IMR-90 (cell line): ENCODE measurements at regions not wholly inside any gene's neighbourhood (a gene's known extent, or its start where the extent isn't known, plus 50 kb on each side); places are given as distances from the start of the nearest gene placed in this dataset.

ENCODE experiments used
- ATAC-seq: fragments of 200-7000 bp; cut with Tn5 transposase; 2 replicates; pipeline ENCODE4 v1.9.1; 2020; ENCODE audit warnings: low read depth, mild to moderate bottlenecking, moderate library complexity
- BruUV-seq: library from RNA; stranded (reverse); fragments of 400-500 nt; replicated peaks from 2 replicates; lab custom pipeline; 2021; lab: Mats Ljungman, UMichigan
- CTCF ChIA-PET: fragments of 300-600 bp; formaldehyde crosslinking; extraction: SDS; loops from one replicate; lab custom pipeline; 2021; ENCODE audit warnings: antibody characterized with exemption; lab: Yijun Ruan, JAX
- POLR2A ChIA-PET: fragments of 300-600 bp; sonication (Branson Sonifier 250); formaldehyde crosslinking; loops from one replicate; lab custom pipeline; 2022; ENCODE audit warnings: antibody characterized with exemption; ENCODE audit not compliant: unreplicated experiment; lab: Charles Lee
- DNase-seq: peaks from one replicate; pipeline ENCODE4 v3.0.0; 2013
- H2AFZ ChIP-seq: replicated peaks from 2 replicates; pipeline ENCODE3; 2013; ENCODE audit warnings: low read length, mild to moderate bottlenecking; ENCODE audit not compliant: poor library complexity
- H2AK5ac ChIP-seq: 2 replicates; pipeline ENCODE4 v1.6.1; 2013; ENCODE audit warnings: low read depth, low read length, inconsistent platforms
- H2AK9ac ChIP-seq: replicated peaks from 2 replicates; pipeline ENCODE3; 2013; ENCODE audit warnings: mild to moderate bottlenecking, low read depth, low read length, moderate library complexity; ENCODE audit not compliant: poor library complexity
- H2BK120ac ChIP-seq: 2 replicates; pipeline ENCODE4 v1.6.1; 2013; ENCODE audit warnings: low read depth, low read length, inconsistent platforms
- H2BK15ac ChIP-seq: 3 replicates; pipeline ENCODE4 v1.6.1; 2013; ENCODE audit warnings: low read depth, low read length, inconsistent platforms
- H2BK20ac ChIP-seq: 2 replicates; pipeline ENCODE4 v1.6.1; 2013; ENCODE audit warnings: low read depth, mild to moderate bottlenecking, inconsistent platforms, low read length, moderate library complexity
- H2BK5ac ChIP-seq: 2 replicates; pipeline ENCODE4 v1.6.1; 2013; ENCODE audit warnings: mild to moderate bottlenecking, low read depth, low read length, inconsistent platforms; ENCODE audit not compliant: poor library complexity, severe bottlenecking
- H3K14ac ChIP-seq: replicated peaks from 2 replicates; pipeline ENCODE4 v1.6.1; 2013; ENCODE audit warnings: low read depth, low read length, inconsistent platforms
- H3K18ac ChIP-seq: 2 replicates; pipeline ENCODE4 v1.6.1; 2013; ENCODE audit warnings: low read depth, low read length, control low read depth
- H3K23ac ChIP-seq: 2 replicates; pipeline ENCODE4 v1.6.1; 2013; ENCODE audit warnings: low read depth, low read length, inconsistent platforms
- H3K27ac ChIP-seq: 2 replicates; pipeline ENCODE4 v1.5.1; 2013; ENCODE audit warnings: mild to moderate bottlenecking, control low read depth, low read length; ENCODE audit not compliant: insufficient read depth
- H3K27me3 ChIP-seq: 2 replicates; pipeline ENCODE4 v1.6.1; 2013; ENCODE audit warnings: low read length; ENCODE audit not compliant: control insufficient read depth, insufficient read depth
- H3K36me3 ChIP-seq: 2 replicates; pipeline ENCODE4 v1.6.1; 2013; ENCODE audit warnings: low read length, mixed read lengths; ENCODE audit not compliant: control insufficient read depth, insufficient read depth
- H3K4ac ChIP-seq: 2 replicates; pipeline ENCODE4 v1.6.1; 2013; ENCODE audit warnings: low read depth, low read length, inconsistent platforms
- H3K4me1 ChIP-seq: 2 replicates; pipeline ENCODE4 v1.6.1; 2013; ENCODE audit warnings: low read length, mixed read lengths; ENCODE audit not compliant: control insufficient read depth, insufficient read depth
- H3K4me2 ChIP-seq: 2 replicates; pipeline ENCODE4 v1.6.1; 2013; ENCODE audit warnings: low read depth, mild to moderate bottlenecking, control low read depth, low read length, moderate library complexity
- H3K4me3 ChIP-seq: 2 replicates; pipeline ENCODE4 v1.5.1; 2013; ENCODE audit warnings: low read depth, mild to moderate bottlenecking, control low read depth, low read length, moderate library complexity; ENCODE audit not compliant: insufficient read depth
- H3K56ac ChIP-seq: 2 replicates; pipeline ENCODE4 v1.6.1; 2013; ENCODE audit warnings: low read length, inconsistent platforms; ENCODE audit not compliant: insufficient read depth; ENCODE audit errors: extremely low read depth
- H3K79me1 ChIP-seq, 2 experiments: 2 replicates each; pipeline ENCODE4 v1.6.1; 2013; ENCODE audit warnings: low read length in 2 of 2, inconsistent platforms in 1 of 2, low read depth in 1 of 2
- H3K9ac ChIP-seq: 2 replicates; pipeline ENCODE4 v1.6.1; 2013; ENCODE audit warnings: low read depth, low read length, control low read depth
- H3K9me1 ChIP-seq: 2 replicates; pipeline ENCODE4 v1.6.1; 2013; ENCODE audit warnings: low read length, inconsistent platforms; ENCODE audit not compliant: insufficient read depth
- H3K9me3 ChIP-seq: 2 replicates; pipeline ENCODE4 v1.6.1; 2013; ENCODE audit warnings: low read length; ENCODE audit not compliant: control insufficient read depth, insufficient read depth
- H4K20me1 ChIP-seq: 2 replicates; pipeline ENCODE4 v1.6.1; 2013; ENCODE audit warnings: low read length, inconsistent platforms; ENCODE audit not compliant: insufficient read depth
- H4K5ac ChIP-seq: 2 replicates; pipeline ENCODE4 v1.6.1; 2013; ENCODE audit warnings: mild to moderate bottlenecking, low read depth, low read length, control low read depth
- H4K8ac ChIP-seq, 2 experiments: 2 replicates each; pipeline ENCODE4 v1.6.1; 2013; ENCODE audit warnings: low read depth in 2 of 2, low read length in 2 of 2, control low read depth in 1 of 2, inconsistent platforms in 1 of 2
- H4K91ac ChIP-seq: 2 replicates; pipeline ENCODE4 v1.6.1; 2013; ENCODE audit warnings: low read depth, low read length, inconsistent platforms; ENCODE audit not compliant: insufficient read depth
- CEBPB ChIP-seq: IDR thresholded peaks from 2 replicates; pipeline ENCODE4 v1.6.1; 2012; ENCODE audit warnings: low read depth, low read length, improper control_type of control experiment
- WGBS, 2 experiments: methylation state at CpG; one replicate each; pipeline versions ENCODE4 v1.1.5 to v1.1.7; 2013; ENCODE audit warnings: missing lambda C conversion rate in 2 of 2; ENCODE audit not compliant: insufficient read length in 1 of 2; ENCODE audit errors: extremely low coverage in 2 of 2; 5-methylcytosine and 5-hydroxymethylcytosine counted together
- dilution Hi-C: fragments of 300-500 bp; cut with HindIII; formaldehyde crosslinking; loops from one replicate; pipeline ENCODE4 v1.14.3; 2018; ENCODE audit warnings: low sequenced_read_pairs; ENCODE audit not compliant: unreplicated experiment
- in situ Hi-C: fragments of 300-500 bp; cut with MboI; formaldehyde crosslinking; loops from 3 replicates; pipeline ENCODE4 v1.14.3; 2019; ENCODE audit warnings: low sequenced_read_pairs, inconsistent platforms, mixed read lengths
- intact Hi-C: fragments of 100-400 bp; cut with micrococcal nuclease; formaldehyde crosslinking; loops from 2 replicates; pipeline ENCODE4 v1.10.0; 2022
- TF ChIP-seq, protein P1 (sequence below): conservative IDR thresholded peaks from 2 replicates; pipeline ENCODE4 v1.5.1; 2012; ENCODE audit warnings: mild to moderate bottlenecking, low read depth, low read length, improper control_type of control experiment

DNA sequence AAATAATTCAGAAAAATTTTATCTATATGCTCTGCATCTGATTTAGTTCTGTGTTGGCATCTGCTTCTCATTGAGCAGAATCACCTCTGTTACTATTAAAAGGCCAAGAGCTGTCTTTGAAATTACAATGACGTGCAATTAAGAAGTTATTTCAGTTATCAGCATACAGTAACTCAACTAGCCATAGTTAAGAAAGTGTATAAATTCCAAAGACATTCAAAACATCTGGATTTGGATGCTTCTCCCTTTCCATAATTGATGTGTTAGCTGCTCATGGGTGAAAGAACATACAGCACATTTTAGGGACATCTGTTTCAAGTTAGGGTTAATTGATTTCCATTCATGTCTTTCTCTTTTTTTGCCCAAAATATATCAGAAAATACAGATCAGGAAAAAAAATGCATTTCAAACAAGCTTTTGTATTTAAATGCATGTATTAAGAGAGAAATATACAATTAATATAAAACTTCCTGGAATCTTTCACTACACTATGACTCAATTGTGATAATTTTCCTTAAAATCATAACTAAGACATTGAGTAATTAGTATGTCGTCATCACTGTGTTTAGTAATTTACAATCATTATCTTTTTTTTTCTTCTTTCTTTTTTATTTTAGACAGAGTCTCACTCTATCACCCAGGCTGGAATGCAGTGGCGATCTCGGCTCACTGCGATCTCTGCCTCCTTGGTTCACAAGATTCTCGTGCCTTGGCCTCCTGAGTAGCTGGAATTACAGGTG is 82.7 kb upstream of the MBNL1 start:
- in situ Hi-C loops: no loop called here
- Histone ChIP-seq H4K8ac (no peak overlapping the region), H3K4me2 (no peak overlapping the region)

More for the DNA sequence above, 82.7 kb upstream of the MBNL1 start:
- no peak overlapping the region for H2BK20ac ChIP-seq
- intact Hi-C loops: no loop called here
- H3K9me3 ChIP-seq: no peaks in the 10 kb centered on the region
- no peak overlapping the region for H3K18ac ChIP-seq
- no peaks in the 10 kb centered on the region for H3K27me3 ChIP-seq
- ATAC-seq (no peak; the same call in 1 of the 2 replicates), DNase-seq (no peak)
- 0 out of 3 replicates have a peak overlapping the region, but pooled peaks have one; percentile 34 for H2BK15ac ChIP-seq
- peaks cover 2% of the 10 kb centered on the region; the same call in 1 of the 2 replicates for H3K9me1 ChIP-seq
- H3K4me3 ChIP-seq: no peak overlapping the region
- no peak overlapping the region for H2AK9ac ChIP-seq
- H3K36me3 ChIP-seq: no peaks in the 10 kb centered on the region
- no peak overlapping the region for H3K9ac ChIP-seq
- no peak overlapping the region for H3K23ac ChIP-seq
- H3K56ac ChIP-seq: no peak overlapping the region
- H2AK5ac ChIP-seq: no peak overlapping the region
- no peak overlapping the region for H2AFZ ChIP-seq
- no peaks in the 10 kb centered on the region for H3K79me1 ChIP-seq
- no peaks in the 10 kb centered on the region for H4K20me1 ChIP-seq
- no peak overlapping the region for H4K91ac ChIP-seq
- H3K14ac ChIP-seq: no peak overlapping the region
- no peak overlapping the region for H2BK5ac ChIP-seq
- no peak overlapping the region for H3K27ac ChIP-seq
- dilution Hi-C loops: no loop called here
- CTCF ChIA-PET: no interaction called here
- POLR2A ChIA-PET: no interaction called here
- no TSS peak for BruUV-seq
- peak; percentile 39; the same call in 1 of the 2 replicates for TF ChIP-seq CEBPB
- TF ChIP-seq, protein P1, sequence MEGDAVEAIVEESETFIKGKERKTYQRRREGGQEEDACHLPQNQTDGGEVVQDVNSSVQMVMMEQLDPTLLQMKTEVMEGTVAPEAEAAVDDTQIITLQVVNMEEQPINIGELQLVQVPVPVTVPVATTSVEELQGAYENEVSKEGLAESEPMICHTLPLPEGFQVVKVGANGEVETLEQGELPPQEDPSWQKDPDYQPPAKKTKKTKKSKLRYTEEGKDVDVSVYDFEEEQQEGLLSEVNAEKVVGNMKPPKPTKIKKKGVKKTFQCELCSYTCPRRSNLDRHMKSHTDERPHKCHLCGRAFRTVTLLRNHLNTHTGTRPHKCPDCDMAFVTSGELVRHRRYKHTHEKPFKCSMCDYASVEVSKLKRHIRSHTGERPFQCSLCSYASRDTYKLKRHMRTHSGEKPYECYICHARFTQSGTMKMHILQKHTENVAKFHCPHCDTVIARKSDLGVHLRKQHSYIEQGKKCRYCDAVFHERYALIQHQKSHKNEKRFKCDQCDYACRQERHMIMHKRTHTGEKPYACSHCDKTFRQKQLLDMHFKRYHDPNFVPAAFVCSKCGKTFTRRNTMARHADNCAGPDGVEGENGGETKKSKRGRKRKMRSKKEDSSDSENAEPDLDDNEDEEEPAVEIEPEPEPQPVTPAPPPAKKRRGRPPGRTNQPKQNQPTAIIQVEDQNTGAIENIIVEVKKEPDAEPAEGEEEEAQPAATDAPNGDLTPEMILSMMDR: no peak
- no peak overlapping the region for H3K4ac ChIP-seq
- no peak overlapping the region for H2BK120ac ChIP-seq
- peaks cover 2% of the 10 kb centered on the region for H3K4me1 ChIP-seq
- no CpG with 5 or more reads among the region's 6 CpGs for WGBS, 2 experiments
- no peak overlapping the region for H4K5ac ChIP-seq
